ENCODE measurements at regions not wholly inside any gene's neighbourhood (a gene's known extent, or its start where the extent isn't known, plus 50 kb on each side); places are given as distances from the start of the nearest gene placed in this dataset.

DNA sequence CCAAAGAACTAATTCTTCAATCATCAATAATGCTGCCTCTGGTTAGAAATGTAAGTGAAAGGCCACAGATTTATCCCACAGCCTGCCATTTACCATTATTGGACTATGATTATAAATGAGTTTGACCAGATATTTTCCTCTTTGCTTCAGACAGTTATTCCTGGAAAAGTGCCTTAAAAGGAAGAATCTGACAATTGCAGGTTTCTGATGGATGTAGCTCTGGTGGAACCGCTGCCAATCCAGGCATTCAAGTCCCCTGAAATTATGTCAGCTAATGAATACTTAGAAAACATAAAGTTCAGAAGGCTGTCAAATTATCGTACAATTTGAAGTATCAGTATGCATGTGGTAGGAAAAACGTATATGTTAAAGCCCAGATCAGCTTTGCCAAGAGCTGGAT is 78.2 kb upstream of the NR4A3 start:
- 91 to 97% methylated on average over 3 of the region's 3 CpGs for WGBS, 2 donors
- Histone ChIP-seq H3K4me3 (no peak overlapping the region), H3K9me3 (no peaks in the 10 kb centered on the region), H3K36me3 (no peaks in the 10 kb centered on the region), H3K4me1 (peaks cover 0 to 6% (median 0%) of the 10 kb centered on the region in 9 donors), H3K27ac (no peak overlapping the region), H3K27me3 (no peaks in the 10 kb centered on the region)
- intact Hi-C loops (cut with DNase I) = no loop called here
- ATAC-seq (no peak), DNase-seq (no peak)
- TF ChIP-seq, protein P1, sequence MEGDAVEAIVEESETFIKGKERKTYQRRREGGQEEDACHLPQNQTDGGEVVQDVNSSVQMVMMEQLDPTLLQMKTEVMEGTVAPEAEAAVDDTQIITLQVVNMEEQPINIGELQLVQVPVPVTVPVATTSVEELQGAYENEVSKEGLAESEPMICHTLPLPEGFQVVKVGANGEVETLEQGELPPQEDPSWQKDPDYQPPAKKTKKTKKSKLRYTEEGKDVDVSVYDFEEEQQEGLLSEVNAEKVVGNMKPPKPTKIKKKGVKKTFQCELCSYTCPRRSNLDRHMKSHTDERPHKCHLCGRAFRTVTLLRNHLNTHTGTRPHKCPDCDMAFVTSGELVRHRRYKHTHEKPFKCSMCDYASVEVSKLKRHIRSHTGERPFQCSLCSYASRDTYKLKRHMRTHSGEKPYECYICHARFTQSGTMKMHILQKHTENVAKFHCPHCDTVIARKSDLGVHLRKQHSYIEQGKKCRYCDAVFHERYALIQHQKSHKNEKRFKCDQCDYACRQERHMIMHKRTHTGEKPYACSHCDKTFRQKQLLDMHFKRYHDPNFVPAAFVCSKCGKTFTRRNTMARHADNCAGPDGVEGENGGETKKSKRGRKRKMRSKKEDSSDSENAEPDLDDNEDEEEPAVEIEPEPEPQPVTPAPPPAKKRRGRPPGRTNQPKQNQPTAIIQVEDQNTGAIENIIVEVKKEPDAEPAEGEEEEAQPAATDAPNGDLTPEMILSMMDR (IDR thresholded peaks at IDR 0.05) = no peak

DNA sequence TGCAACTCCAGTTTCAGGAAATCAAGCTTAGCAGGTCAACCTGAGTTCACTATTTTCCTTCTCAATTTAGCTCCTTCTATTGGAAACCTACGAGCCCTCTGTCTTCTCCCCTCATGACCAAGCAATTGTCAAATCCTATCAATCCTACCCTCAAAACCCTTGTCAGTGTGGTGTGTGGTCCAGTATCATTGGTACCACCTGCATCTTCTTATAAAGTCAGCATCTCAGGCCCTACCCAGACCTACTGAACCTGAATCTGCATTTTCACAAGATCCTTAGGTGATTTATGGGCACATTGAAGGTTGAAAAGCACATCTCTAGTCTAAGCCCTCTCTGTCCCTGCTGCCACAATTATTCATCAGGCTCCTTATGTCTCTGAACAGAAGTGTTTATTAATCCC is 77.6 kb upstream of the NR4A3 start:
- H3K4me1 ChIP-seq = peaks cover 0 to 7% (median 0%) of the 10 kb centered on the region in 9 donors
- H3K27ac ChIP-seq = no peak overlapping the region
- H3K36me3 ChIP-seq = no peaks in the 10 kb centered on the region
- WGBS, 2 donors = 83 to 88% methylated on average over 1 of the region's 1 CpG
- DNase-seq (no peak), ATAC-seq (no peak)
- H3K27me3 ChIP-seq = no peaks in the 10 kb centered on the region
- H3K4me3 ChIP-seq = no peak overlapping the region
- TF ChIP-seq, protein P1 (IDR thresholded peaks at IDR 0.05) = no peak
- intact Hi-C loops (cut with DNase I) = no loop called here
- H3K9me3 ChIP-seq = no peaks in the 10 kb centered on the region

DNA sequence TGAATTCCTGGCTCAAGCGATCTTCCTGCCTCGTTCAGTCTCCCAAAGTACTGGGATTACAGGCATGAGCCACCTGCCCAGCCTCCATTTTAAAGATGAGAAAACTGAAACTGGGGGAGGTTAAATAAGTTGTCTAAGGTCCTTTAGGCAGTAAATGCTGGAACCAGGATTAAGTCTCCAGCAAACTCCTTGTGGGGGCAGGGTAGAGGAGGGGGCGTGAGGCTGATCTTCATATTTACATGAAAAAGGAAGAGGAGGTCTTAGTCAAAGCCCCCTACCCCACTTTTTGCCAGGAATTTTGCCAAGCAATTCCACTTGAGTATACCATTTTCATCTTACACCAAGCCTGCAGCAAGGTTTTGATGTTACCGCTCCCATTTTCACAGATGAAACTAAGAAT is 76.6 kb upstream of the NR4A3 start:
- DNase-seq (no peak), ATAC-seq (no peak)
- H3K4me3 ChIP-seq = no peak overlapping the region
- intact Hi-C loops (cut with DNase I) = no loop called here
- H3K27me3 ChIP-seq = no peaks in the 10 kb centered on the region
- TF ChIP-seq, protein P1 (IDR thresholded peaks at IDR 0.05) = no peak
- WGBS, 2 donors = 91 to 92% methylated on average over 4 of the region's 4 CpGs
- H3K4me1 ChIP-seq = peaks cover 0 to 7% (median 0%) of the 10 kb centered on the region in 9 donors
- no peaks in the 10 kb centered on the region for H3K36me3 ChIP-seq
- H3K9me3 ChIP-seq = no peaks in the 10 kb centered on the region
- H3K27ac ChIP-seq = no peak overlapping the region

DNA sequence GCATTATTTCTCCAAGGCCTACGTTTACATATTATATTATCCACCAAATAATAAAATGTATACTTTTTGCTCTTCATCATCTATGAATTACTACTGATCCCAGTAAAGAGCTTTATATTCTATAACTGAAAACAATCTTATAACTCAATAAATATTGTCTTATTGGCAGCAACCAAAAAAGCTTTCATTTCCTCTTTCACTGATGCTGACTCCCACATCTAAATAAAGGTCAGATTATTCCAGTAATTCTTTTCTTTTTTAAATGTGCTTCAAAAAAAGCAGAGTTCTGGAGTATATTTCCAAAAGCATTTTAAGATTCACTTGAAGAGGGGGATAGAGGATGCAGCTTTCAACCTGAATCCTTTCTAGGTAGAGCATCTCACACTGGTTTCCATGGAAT is 75.3 kb upstream of the NR4A3 start:
- TF ChIP-seq, protein P1 (IDR thresholded peaks at IDR 0.05) = no peak
- DNase-seq (no peak), ATAC-seq (no peak)
- H3K27me3 ChIP-seq = no peaks in the 10 kb centered on the region
- H3K9me3 ChIP-seq = no peaks in the 10 kb centered on the region
- no peak overlapping the region for H3K27ac ChIP-seq
- intact Hi-C loops (cut with DNase I) = no loop called here
- H3K4me3 ChIP-seq = no peak overlapping the region
- H3K4me1 ChIP-seq = peaks cover 0 to 7% (median 0%) of the 10 kb centered on the region in 9 donors
- no peaks in the 10 kb centered on the region for H3K36me3 ChIP-seq
- WGBS, 2 donors = 88 to 91% methylated on average over 1 of the region's 1 CpG

DNA sequence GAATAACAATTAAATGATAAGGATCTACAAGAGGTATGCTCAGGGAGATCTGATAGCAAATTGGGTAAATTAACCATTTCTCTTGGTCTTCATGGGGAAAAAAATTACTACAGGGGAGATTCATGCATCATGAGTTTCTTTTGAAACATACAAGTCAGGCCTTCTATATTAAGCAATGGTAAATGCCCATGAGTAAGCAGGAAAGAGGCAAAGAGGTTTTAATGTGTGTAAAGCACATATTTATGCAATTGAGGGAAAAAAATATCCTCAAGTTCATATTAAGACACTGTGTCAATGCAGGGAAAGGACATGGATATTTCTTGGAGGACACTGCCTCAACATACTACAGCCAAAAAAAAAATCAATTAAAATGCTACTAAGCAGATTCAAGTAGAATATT is 73.4 kb upstream of the NR4A3 start:
- TF ChIP-seq, protein P1 (IDR thresholded peaks at IDR 0.05) = no peak
- DNase-seq = no peak
- Histone ChIP-seq H3K4me3 (no peak overlapping the region), H3K36me3 (no peaks in the 10 kb centered on the region), H3K9me3 (no peaks in the 10 kb centered on the region), H3K27ac (no peak overlapping the region), H3K4me1 (peaks cover 0 to 7% (median 0%) of the 10 kb centered on the region in 9 donors), H3K27me3 (no peaks in the 10 kb centered on the region)
- ATAC-seq = no peak
- intact Hi-C loops (cut with DNase I) = no loop called here
